Left renal cortex interstitium (tissue), 4 donors: ENCODE measurements at regions not wholly inside any gene's neighbourhood (a gene's known extent, or its start where the extent isn't known, plus 50 kb on each side); places are given as distances from the start of the nearest gene placed in this dataset.

ENCODE experiments used
- DNase-seq, 4 donors: peaks; one replicate each; pipeline ENCODE4 v3.0.0-alpha.2; 2013; ENCODE audit warnings: low read depth in 4 of 4, low spot score in 2 of 4, missing footprints in 1 of 4

GRCh38 chr13:40180776-40181175 lies 485.7 kb downstream of the FOXO1 start:
- no peak for DNase-seq

GRCh38 chr13:40181203-40181845 lies 485.1 kb downstream of the FOXO1 start:
- no peak for DNase-seq

GRCh38 chr13:40182591-40182990 lies 483.9 kb downstream of the FOXO1 start:
- DNase-seq: no peak

GRCh38 chr13:40185414-40185813 lies 481.0 kb downstream of the FOXO1 start:
- no peak for DNase-seq

GRCh38 chr13:40186041-40186440 lies 480.4 kb downstream of the FOXO1 start:
- no peak for DNase-seq

- no peak for DNase-seq
These were observed 479.7 kb downstream of the FOXO1 start for GRCh38 chr13:40186626-40187323.

- DNase-seq: no peak
These were observed 479.1 kb downstream of the FOXO1 start for GRCh38 chr13:40187324-40187795.

- no peak for DNase-seq
These were observed 478.4 kb downstream of the FOXO1 start for GRCh38 chr13:40187841-40188591.

GRCh38 chr13:40189426-40189825 lies 477.0 kb downstream of the FOXO1 start:
- DNase-seq: no peak

GRCh38 chr13:40189898-40190630 lies 476.4 kb downstream of the FOXO1 start:
- DNase-seq: no peak

- DNase-seq: peak in 1 of 4 donors; percentile 28
These were observed 475.8 kb downstream of the FOXO1 start for GRCh38 chr13:40190641-40191100.

- no peak for DNase-seq
These were observed 475.1 kb downstream of the FOXO1 start for GRCh38 chr13:40191186-40191980.

GRCh38 chr13:40192452-40192851 lies 474.0 kb downstream of the FOXO1 start:
- DNase-seq: no peak

GRCh38 chr13:40192858-40193257 lies 473.6 kb downstream of the FOXO1 start:
- DNase-seq: no peak

GRCh38 chr13:40193286-40194223 lies 472.9 kb downstream of the FOXO1 start:
- no peak for DNase-seq

GRCh38 chr13:40194224-40194806 lies 472.1 kb downstream of the FOXO1 start:
- DNase-seq: no peak

- no peak for DNase-seq
These were observed 469.4 kb downstream of the FOXO1 start for GRCh38 chr13:40197049-40197448.

- no peak for DNase-seq
These were observed 468.4 kb downstream of the FOXO1 start for GRCh38 chr13:40197936-40198595.
